ENCODE measurements at regions not wholly inside any gene's neighbourhood (a gene's known extent, or its start where the extent isn't known, plus 50 kb on each side); places are given as distances from the start of the nearest gene placed in this dataset.

GRCh38 chr10:119996944-119997343, 104.4 kb downstream of the SEC23IP start:
- intact Hi-C loops (cut with DNase I): no loop called here
- no peaks in the 10 kb centered on the region for H3K27me3 ChIP-seq

GRCh38 chr10:119997429-119997828, 104.9 kb downstream of the SEC23IP start:
- intact Hi-C loops (cut with DNase I): no loop called here
- H3K4me3 ChIP-seq: no peak overlapping the region
- H3K36me3 ChIP-seq: no peaks in the 10 kb centered on the region

More at GRCh38 chr10:119996944-119997343, 104.4 kb downstream of the SEC23IP start:
- Histone ChIP-seq H3K9me3 (peaks cover 0 to 3% of the 10 kb centered on the region in 2 donors), H3K36me3 (no peaks in the 10 kb centered on the region), H3K4me1 (no peaks in the 10 kb centered on the region), H3K4me3 (no peak overlapping the region), H3K27ac (no peak overlapping the region)
- no peak for DNase-seq (ENCODE audit: low spot score in 2 of 2)
- TF ChIP-seq CTCF (IDR thresholded peaks at IDR 0.05): no peak

GRCh38 chr10:120002785-120003184, 110.3 kb downstream of the SEC23IP start:
- TF ChIP-seq CTCF (IDR thresholded peaks at IDR 0.05): no peak
- Histone ChIP-seq H3K9me3 (no peaks in the 10 kb centered on the region), H3K27ac (no peak overlapping the region), H3K27me3 (no peaks in the 10 kb centered on the region), H3K36me3 (no peaks in the 10 kb centered on the region), H3K4me1 (no peaks in the 10 kb centered on the region), H3K4me3 (no peak overlapping the region)
- no peak for DNase-seq (ENCODE audit: low spot score in 2 of 2)
- intact Hi-C loops (cut with DNase I): no loop called here

More at GRCh38 chr10:119997429-119997828, 104.9 kb downstream of the SEC23IP start:
- no peak for TF ChIP-seq CTCF (IDR thresholded peaks at IDR 0.05)
- Histone ChIP-seq H3K9me3 (peaks cover 0 to 3% of the 10 kb centered on the region in 2 donors), H3K27me3 (no peaks in the 10 kb centered on the region), H3K27ac (no peak overlapping the region), H3K4me1 (no peaks in the 10 kb centered on the region)
- DNase-seq (ENCODE audit: low spot score in 2 of 2): no peak

GRCh38 chr10:120005207-120006201, 113.0 kb downstream of the SEC23IP start:
- intact Hi-C loops (cut with DNase I): no loop called here
- Histone ChIP-seq H3K4me3 (no peak overlapping the region), H3K27ac (no peak overlapping the region), H3K9me3 (no peaks in the 10 kb centered on the region), H3K4me1 (no peaks in the 10 kb centered on the region), H3K27me3 (no peaks in the 10 kb centered on the region), H3K36me3 (no peaks in the 10 kb centered on the region)
- TF ChIP-seq CTCF (IDR thresholded peaks at IDR 0.05): no peak
- DNase-seq (ENCODE audit: low spot score in 2 of 2): no peak

- intact Hi-C loops (cut with DNase I): no loop called here
- Histone ChIP-seq H3K4me3 (no peak overlapping the region), H3K9me3 (no peaks in the 10 kb centered on the region), H3K27me3 (no peaks in the 10 kb centered on the region), H3K4me1 (no peaks in the 10 kb centered on the region), H3K36me3 (no peaks in the 10 kb centered on the region), H3K27ac (no peak overlapping the region)
- no peak for TF ChIP-seq CTCF (IDR thresholded peaks at IDR 0.05)
- DNase-seq (ENCODE audit: low spot score in 2 of 2): no peak
Observed at GRCh38 chr10:120007261-120007660, 114.7 kb downstream of the SEC23IP start.

Data from ascending aorta (tissue), 2 donors.